WTC11 (cell line): ENCODE measurements at regions not wholly inside any gene's neighbourhood (a gene's known extent, or its start where the extent isn't known, plus 50 kb on each side); places are given as distances from the start of the nearest gene placed in this dataset.
"Not testable (repeated sequence)": the region's sequence is repeated elsewhere in the genome, so short reads cannot be mapped to it uniquely, and the experiment has no call there.

Source experiments
- CBFB ChIP-seq: sonication (generic); formaldehyde crosslinking; IDR thresholded peaks from 2 replicates; pipeline ENCODE4 v1.8.1; 2022; ENCODE audit warnings: mild to moderate bottlenecking, low read depth, missing genetic modification reagents
- ESRRA ChIP-seq: sonication (generic); formaldehyde crosslinking; IDR thresholded peaks from 2 replicates; pipeline ENCODE4 v1.8.1; 2022; ENCODE audit warnings: mild to moderate bottlenecking, missing genetic modification reagents, borderline replicate concordance
- SP1 ChIP-seq: sonication (generic); formaldehyde crosslinking; conservative IDR thresholded peaks from 2 replicates; pipeline ENCODE4 v1.8.1; 2022; ENCODE audit warnings: missing genetic modification reagents
- ZNF232 ChIP-seq: sonication (generic); formaldehyde crosslinking; IDR thresholded peaks from 2 replicates; pipeline ENCODE4 v1.8.0; 2022; ENCODE audit warnings: mild to moderate bottlenecking, missing genetic modification reagents
- TF ChIP-seq, protein P1 (sequence below): fragments of 200-600 bp; IDR thresholded peaks from 2 replicates; pipeline ENCODE4 v1.8.0; 2022; ENCODE audit warnings: antibody characterized with exemption
- TF ChIP-seq, protein P2 (sequence below): sonication (generic); formaldehyde crosslinking; IDR thresholded peaks from 2 replicates; pipeline ENCODE4 v1.8.1; 2023; ENCODE audit warnings: mild to moderate bottlenecking, moderate library complexity, missing genetic modification reagents
- TF ChIP-seq, protein P3 (sequence below): sonication (generic); formaldehyde crosslinking; IDR thresholded peaks from 2 replicates; pipeline ENCODE4 v1.8.1; 2022; ENCODE audit warnings: low read depth, missing genetic modification reagents, borderline replicate concordance
- TF ChIP-seq, protein P4 (sequence below): sonication (generic); formaldehyde crosslinking; IDR thresholded peaks from 2 replicates; pipeline ENCODE4 v1.8.0; 2022; ENCODE audit warnings: mild to moderate bottlenecking, missing genetic modification reagents
- TF ChIP-seq, protein P5 (sequence below): sonication (generic); formaldehyde crosslinking; IDR thresholded peaks from 2 replicates; pipeline ENCODE4 v1.8.1; 2023; ENCODE audit warnings: mild to moderate bottlenecking, missing genetic modification reagents, moderate library complexity
- TF ChIP-seq, protein P6 (sequence below): fragments of 250-450 bp; sonication (Bioruptor Pico); IDR thresholded peaks from 2 replicates; pipeline ENCODE4 v2.1.2; 2022; ENCODE audit warnings: mild to moderate bottlenecking, moderate library complexity

DNA sequence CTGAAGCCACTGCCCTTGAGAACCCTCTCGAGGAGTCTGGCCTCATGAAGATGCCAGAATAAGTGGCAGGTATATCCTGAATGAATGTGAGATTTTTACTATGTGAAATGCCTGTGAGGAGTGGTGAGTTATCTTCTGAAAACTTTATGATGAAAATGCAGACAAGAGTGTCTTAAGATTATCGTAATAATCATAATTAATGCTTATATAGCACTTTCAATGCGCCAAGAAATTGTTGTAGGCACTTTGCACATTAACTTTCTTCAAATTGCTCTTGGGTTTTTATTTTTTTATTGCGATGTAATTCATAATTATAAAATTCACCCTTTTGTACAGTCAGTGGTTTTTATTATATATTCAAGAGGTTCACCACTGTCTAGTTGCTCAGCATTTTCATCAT is 879.1 kb upstream of the DEFB115 start:
- TF ChIP-seq, protein P1, sequence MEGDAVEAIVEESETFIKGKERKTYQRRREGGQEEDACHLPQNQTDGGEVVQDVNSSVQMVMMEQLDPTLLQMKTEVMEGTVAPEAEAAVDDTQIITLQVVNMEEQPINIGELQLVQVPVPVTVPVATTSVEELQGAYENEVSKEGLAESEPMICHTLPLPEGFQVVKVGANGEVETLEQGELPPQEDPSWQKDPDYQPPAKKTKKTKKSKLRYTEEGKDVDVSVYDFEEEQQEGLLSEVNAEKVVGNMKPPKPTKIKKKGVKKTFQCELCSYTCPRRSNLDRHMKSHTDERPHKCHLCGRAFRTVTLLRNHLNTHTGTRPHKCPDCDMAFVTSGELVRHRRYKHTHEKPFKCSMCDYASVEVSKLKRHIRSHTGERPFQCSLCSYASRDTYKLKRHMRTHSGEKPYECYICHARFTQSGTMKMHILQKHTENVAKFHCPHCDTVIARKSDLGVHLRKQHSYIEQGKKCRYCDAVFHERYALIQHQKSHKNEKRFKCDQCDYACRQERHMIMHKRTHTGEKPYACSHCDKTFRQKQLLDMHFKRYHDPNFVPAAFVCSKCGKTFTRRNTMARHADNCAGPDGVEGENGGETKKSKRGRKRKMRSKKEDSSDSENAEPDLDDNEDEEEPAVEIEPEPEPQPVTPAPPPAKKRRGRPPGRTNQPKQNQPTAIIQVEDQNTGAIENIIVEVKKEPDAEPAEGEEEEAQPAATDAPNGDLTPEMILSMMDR: not testable (repeated sequence)
- TF ChIP-seq ZNF232 (CRISPR knock-in tag); ESRRA; CBFB; SP1 (CRISPR knock-in tag): not testable (repeated sequence)
- TF ChIP-seq, protein P2, sequence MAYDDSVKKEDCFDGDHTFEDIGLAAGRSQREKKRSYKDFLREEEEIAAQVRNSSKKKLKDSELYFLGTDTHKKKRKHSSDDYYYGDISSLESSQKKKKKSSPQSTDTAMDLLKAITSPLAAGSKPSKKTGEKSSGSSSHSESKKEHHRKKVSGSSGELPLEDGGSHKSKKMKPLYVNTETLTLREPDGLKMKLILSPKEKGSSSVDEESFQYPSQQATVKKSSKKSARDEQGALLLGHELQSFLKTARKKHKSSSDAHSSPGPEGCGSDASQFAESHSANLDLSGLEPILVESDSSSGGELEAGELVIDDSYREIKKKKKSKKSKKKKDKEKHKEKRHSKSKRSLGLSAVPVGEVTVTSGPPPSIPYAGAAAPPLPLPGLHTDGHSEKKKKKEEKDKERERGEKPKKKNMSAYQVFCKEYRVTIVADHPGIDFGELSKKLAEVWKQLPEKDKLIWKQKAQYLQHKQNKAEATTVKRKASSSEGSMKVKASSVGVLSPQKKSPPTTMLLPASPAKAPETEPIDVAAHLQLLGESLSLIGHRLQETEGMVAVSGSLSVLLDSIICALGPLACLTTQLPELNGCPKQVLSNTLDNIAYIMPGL (CRISPR knock-in tag): not testable (repeated sequence)
- TF ChIP-seq, protein P3, sequence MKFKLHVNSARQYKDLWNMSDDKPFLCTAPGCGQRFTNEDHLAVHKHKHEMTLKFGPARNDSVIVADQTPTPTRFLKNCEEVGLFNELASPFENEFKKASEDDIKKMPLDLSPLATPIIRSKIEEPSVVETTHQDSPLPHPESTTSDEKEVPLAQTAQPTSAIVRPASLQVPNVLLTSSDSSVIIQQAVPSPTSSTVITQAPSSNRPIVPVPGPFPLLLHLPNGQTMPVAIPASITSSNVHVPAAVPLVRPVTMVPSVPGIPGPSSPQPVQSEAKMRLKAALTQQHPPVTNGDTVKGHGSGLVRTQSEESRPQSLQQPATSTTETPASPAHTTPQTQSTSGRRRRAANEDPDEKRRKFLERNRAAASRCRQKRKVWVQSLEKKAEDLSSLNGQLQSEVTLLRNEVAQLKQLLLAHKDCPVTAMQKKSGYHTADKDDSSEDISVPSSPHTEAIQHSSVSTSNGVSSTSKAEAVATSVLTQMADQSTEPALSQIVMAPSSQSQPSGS: not testable (repeated sequence)
- TF ChIP-seq, protein P4, sequence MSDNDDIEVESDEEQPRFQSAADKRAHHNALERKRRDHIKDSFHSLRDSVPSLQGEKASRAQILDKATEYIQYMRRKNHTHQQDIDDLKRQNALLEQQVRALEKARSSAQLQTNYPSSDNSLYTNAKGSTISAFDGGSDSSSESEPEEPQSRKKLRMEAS (CRISPR knock-in tag): not testable (repeated sequence)
- TF ChIP-seq, protein P5, sequence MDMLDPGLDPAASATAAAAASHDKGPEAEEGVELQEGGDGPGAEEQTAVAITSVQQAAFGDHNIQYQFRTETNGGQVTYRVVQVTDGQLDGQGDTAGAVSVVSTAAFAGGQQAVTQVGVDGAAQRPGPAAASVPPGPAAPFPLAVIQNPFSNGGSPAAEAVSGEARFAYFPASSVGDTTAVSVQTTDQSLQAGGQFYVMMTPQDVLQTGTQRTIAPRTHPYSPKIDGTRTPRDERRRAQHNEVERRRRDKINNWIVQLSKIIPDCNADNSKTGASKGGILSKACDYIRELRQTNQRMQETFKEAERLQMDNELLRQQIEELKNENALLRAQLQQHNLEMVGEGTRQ (CRISPR knock-in tag): not testable (repeated sequence)
- TF ChIP-seq, protein P6, sequence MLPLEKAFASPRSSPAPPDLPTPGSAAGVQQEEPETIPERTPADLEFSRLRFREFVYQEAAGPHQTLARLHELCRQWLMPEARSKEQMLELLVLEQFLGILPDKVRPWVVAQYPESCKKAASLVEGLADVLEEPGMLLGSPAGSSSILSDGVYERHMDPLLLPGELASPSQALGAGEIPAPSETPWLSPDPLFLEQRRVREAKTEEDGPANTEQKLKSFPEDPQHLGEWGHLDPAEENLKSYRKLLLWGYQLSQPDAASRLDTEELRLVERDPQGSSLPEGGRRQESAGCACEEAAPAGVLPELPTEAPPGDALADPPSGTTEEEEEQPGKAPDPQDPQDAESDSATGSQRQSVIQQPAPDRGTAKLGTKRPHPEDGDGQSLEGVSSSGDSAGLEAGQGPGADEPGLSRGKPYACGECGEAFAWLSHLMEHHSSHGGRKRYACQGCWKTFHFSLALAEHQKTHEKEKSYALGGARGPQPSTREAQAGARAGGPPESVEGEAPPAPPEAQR: not testable (repeated sequence)
